ENCODE measurements at regions not wholly inside any gene's neighbourhood (a gene's known extent, or its start where the extent isn't known, plus 50 kb on each side); places are given as distances from the start of the nearest gene placed in this dataset.

DNA sequence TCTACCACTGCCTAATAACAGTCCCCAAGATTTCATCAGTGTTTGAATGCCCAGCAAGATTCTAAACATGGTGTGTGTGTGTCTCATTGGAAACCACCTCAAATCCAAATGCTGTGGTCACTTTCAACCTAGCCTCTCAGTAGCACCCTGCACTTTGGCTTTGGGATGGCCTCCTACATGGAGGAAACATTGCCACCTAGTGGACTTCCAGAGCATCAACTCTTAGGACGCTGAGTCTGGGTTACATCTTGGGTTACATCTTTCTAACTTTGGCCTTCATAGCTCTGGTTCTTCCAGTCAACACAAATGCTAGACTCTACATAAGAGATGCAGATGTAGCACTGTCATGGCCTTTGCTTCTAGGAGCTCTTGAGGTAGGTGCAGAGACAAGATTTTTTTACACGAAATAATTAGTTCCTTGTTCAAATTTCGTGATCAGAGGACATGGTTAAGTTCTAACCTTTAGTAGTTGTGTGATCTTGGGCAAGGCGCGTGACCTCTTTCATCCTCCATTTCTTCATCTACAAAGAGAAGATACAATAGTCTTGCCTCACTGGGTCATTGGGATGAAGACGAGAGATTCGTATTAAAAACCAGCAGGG, 113.5 kb upstream of the VASH1 start:
- TF ChIP-seq, protein P1, sequence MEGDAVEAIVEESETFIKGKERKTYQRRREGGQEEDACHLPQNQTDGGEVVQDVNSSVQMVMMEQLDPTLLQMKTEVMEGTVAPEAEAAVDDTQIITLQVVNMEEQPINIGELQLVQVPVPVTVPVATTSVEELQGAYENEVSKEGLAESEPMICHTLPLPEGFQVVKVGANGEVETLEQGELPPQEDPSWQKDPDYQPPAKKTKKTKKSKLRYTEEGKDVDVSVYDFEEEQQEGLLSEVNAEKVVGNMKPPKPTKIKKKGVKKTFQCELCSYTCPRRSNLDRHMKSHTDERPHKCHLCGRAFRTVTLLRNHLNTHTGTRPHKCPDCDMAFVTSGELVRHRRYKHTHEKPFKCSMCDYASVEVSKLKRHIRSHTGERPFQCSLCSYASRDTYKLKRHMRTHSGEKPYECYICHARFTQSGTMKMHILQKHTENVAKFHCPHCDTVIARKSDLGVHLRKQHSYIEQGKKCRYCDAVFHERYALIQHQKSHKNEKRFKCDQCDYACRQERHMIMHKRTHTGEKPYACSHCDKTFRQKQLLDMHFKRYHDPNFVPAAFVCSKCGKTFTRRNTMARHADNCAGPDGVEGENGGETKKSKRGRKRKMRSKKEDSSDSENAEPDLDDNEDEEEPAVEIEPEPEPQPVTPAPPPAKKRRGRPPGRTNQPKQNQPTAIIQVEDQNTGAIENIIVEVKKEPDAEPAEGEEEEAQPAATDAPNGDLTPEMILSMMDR (IDR thresholded peaks at IDR 0.05; ENCODE audit: low read depth, low read length) = peak; percentile 87
- TF ChIP-seq EZH2phosphoT487 (IDR thresholded peaks at IDR 0.05; ENCODE audit: low read depth) = no peak

Data from OCI-LY3 (cell line).